ENCODE measurements at regions not wholly inside any gene's neighbourhood (a gene's known extent, or its start where the extent isn't known, plus 50 kb on each side); places are given as distances from the start of the nearest gene placed in this dataset.
"Not testable (repeated sequence)": the region's sequence is repeated elsewhere in the genome, so short reads cannot be mapped to it uniquely, and the experiment has no call there.

DNA sequence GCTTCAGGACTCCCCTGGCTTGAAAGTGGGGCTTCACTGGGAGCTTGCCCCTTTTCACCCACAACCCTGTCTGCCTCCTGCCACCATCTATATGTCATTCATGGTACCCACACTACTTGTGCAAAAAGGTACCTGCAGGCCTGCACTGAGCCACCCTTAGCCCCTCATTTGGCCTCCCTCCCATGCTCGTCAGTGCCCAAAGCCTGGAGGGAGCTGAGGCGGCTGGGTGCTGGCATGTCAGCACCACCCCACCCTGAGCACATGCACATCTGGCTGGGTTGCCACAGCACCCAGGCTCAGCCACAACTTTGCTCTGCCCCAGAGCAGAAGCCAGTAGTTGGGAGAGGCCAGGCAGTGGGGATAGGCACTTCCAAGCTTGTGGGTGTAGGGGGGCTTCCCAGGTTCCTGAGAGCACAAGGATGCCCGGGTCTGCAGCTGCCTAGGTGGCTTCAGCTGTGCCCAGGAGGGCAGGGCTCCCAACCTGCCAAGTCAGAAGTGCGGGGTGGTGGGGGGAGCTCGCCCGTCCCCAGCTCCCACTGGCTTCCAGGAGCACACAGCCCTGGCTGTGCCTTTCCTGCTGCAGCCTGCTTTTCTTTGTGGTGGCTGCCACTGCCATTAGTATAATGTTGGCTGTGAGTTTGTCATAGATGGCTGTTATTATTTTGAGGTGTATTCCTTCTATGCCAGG is 1054.6 kb upstream of the EPHA6 start:
- FAIRE-seq: no peak
- DNase-seq (ENCODE audit: low spot score in 2 of 2): no peak

- FAIRE-seq (no peak), DNase-seq (ENCODE audit: low spot score in 2 of 2) (no peak)
Observed at GRCh38 chr3:95775486-95776094, 1038.8 kb upstream of the EPHA6 start.

DNA sequence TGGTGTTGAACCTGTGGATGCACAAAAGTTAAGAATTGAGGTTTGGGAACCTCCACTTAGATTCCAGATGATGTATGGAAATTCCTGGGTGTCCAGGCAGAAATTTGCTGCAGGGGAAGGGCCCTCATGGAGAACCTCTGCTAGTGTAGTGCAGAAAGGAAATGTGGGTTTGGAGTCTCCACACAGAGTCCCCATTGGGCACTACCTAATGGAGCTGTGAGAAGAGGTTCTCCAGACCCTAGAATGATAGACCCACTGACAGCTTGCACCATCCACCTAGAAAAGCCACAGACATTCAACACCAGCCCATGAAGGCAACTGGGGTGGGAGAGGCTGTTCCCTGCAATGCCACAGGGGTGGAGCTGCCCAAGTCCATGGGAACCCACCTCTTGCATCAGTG is 1032.8 kb upstream of the EPHA6 start:
- no peak for DNase-seq (ENCODE audit: low spot score in 2 of 2)
- FAIRE-seq: no peak

- FAIRE-seq (no peak), DNase-seq (ENCODE audit: low spot score in 2 of 2) (no peak)
Observed at GRCh38 chr3:95789111-95789510, 1025.3 kb upstream of the EPHA6 start.

- DNase-seq (ENCODE audit: low spot score in 2 of 2): no peak
- FAIRE-seq: no peak
Observed at GRCh38 chr3:95797081-95797480, 1017.3 kb upstream of the EPHA6 start.

GRCh38 chr3:95798628-95799027 is 1015.8 kb upstream of the EPHA6 start:
- DNase-seq (ENCODE audit: low spot score in 2 of 2) (no peak), FAIRE-seq (no peak)

DNA sequence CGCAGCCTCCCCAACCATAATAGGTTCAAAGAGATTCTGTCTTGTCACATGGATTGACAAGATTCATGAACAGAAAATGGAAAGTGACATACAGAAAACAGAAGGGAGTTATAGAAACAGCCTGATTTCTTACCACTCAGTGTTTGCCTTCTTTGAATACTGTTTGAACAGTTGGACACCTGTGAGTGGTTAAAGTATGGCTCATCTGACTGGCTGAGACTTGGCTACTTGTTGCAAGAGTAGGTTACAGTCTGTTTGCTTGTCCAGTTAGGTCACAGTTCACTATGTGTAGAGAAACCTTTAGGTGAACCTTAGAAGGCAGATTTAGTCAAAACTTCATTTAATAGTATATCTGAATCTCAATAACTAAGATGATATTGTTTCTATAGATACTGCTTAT is 1003.9 kb upstream of the EPHA6 start:
- no peak for FAIRE-seq
- DNase-seq (ENCODE audit: low spot score in 2 of 2): no peak

GRCh38 chr3:95813244-95813643 is 1001.1 kb upstream of the EPHA6 start:
- no peak for DNase-seq (ENCODE audit: low spot score in 2 of 2)
- FAIRE-seq: no peak

DNA sequence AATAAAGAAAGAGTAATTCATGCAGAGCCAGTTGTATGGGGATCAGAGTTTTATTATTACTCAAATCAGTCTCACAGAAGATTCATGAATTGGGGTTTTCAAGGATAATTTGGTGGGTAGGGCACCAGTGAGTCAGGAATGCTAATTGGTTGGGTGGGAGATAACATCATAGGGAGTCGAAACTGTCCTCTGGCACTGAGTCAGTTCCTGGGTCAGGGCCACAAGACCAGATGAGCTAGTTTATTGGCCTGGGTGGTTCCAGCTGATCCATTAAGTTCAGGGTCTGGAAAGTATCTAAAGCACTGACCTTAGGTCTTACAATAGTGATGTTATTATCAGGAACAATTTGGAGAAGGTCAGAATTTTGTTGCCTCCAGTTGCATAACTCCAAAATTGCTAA is 998.6 kb upstream of the EPHA6 start:
- FAIRE-seq (no peak), DNase-seq (ENCODE audit: low spot score in 2 of 2) (no peak)

DNA sequence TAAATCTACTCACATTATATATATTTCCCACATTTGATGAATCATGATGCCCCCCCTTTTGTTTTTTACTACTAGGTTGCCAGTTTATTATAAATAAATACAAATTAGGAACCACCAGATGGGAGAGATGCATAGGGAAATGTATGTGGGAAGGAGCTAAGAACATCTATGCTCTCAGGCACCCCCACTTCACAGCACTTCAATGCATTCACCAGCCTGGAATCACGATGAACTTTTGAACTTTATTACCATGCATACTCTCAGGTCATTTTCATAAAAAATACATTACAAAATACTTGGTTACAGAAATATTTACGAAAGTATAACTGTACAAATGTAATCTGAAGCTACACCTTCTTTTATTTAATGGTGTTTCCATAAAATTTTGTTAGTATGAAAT is 988.0 kb upstream of the EPHA6 start:
- no peak for DNase-seq (ENCODE audit: low spot score in 2 of 2)
- no peak for FAIRE-seq

- DNase-seq (ENCODE audit: low spot score in 2 of 2) (no peak), FAIRE-seq (no peak)
Observed at GRCh38 chr3:95832146-95832545, 982.2 kb upstream of the EPHA6 start.

GRCh38 chr3:95860628-95861027 is 953.8 kb upstream of the EPHA6 start:
- not testable (repeated sequence) for FAIRE-seq; DNase-seq (ENCODE audit: low spot score in 2 of 2)

- no peak for FAIRE-seq
Observed at GRCh38 chr3:95883801-95884200, 930.6 kb upstream of the EPHA6 start.

DNA sequence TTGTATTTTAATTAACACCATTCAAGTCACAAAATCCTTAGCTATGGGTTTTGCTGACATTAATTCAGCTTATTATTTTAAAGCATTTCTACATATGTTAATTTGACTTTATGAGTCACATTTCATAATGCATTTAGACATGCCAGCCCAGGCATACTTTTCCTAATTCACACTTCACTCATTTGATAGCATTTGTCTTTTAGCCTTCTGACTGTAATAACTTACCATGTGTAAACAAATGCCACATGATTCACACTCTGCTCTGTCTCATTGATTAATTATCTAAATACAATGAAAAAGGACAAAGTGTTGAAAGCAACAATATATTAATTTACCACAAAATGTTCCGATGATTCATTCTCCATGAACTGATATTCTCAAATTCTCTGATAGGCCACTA is 927.8 kb upstream of the EPHA6 start:
- FAIRE-seq: no peak
- no peak for DNase-seq (ENCODE audit: low spot score in 2 of 2)

More at GRCh38 chr3:95883801-95884200, 930.6 kb upstream of the EPHA6 start:
- no peak for DNase-seq (ENCODE audit: low spot score in 2 of 2)

- FAIRE-seq (no peak), DNase-seq (ENCODE audit: low spot score in 2 of 2) (no peak)
Observed at GRCh38 chr3:95887114-95887513, 927.3 kb upstream of the EPHA6 start.

DNA sequence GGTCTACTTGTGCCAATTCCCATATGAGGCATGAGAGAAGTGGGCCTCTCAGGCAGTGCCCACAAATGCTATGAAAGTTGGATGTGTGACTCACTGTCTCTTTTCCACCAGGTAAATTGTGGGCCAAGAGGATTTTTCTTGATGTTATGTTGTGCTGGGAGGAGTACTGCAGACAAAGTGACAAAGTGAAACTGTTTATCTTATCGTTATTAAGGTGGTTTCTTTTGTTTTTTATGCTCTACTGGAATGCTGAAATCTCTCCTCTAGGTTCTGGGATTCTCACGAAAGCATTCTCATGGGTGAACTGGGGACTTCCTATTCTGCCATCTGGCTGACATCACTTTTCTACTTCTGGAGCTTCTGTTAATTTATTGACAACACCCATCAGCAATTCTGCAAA is 919.6 kb upstream of the EPHA6 start:
- FAIRE-seq (no peak), DNase-seq (ENCODE audit: low spot score in 2 of 2) (no peak)

DNA sequence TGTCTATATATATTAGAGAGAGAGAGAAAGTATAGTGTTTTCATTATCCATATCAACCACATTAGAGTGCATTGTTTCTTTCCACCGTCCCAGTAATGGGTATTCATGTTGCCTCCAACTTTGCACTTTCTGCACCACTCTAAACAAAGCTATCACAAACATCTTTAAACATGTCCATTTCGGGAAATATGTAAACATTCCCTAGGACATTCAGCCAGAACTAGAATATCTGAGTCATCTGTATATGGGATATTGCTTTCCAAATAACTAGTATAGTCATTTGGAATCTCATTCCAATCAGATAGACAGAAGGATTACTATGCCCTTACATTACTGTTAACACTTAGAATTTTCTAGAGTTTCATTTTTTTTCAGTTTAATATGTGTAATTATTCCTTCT is 914.9 kb upstream of the EPHA6 start:
- FAIRE-seq: no peak
- no peak for DNase-seq (ENCODE audit: low spot score in 2 of 2)

- DNase-seq (ENCODE audit: low spot score in 2 of 2) (no peak), FAIRE-seq (no peak)
Observed at GRCh38 chr3:95899911-95900310, 914.5 kb upstream of the EPHA6 start.

DNA sequence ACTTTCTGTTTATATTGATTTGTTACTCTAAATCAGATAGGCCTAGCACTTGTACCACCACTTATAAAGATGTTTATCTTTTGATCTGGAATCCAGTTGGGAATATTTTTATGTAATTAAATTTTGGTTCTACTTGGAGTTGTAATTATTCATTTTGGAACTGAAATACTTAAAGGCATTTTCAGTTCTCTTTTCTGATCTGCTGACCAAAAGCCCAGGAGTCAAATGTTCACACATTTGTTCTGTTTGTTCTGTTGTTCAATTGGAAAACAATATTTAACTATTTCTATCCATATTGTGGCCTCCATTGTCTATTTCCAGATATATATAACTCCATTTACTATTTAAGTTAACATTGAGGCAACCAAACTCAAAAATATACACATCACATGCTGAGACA is 912.4 kb upstream of the EPHA6 start:
- FAIRE-seq: no peak
- no peak for DNase-seq (ENCODE audit: low spot score in 2 of 2)

DNA sequence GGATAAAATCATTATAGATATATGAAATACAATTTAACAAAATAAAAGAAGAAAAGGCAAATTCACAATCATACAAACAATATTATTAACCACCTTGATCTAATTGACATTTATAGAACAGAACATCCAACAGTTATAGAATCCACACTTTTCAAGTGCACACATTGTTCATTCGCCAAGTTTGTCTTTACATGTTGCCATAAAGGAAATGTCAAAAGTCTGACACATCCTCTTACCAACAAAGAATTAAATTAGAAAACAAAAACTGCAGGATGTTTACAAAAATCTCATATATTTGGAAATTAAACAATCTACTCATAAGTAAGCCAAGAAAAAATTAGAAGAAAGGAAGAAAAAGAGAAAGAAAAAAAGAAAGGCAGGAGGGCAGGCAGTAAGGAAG is 909.2 kb upstream of the EPHA6 start:
- FAIRE-seq (no peak), DNase-seq (ENCODE audit: low spot score in 2 of 2) (no peak)

DNA sequence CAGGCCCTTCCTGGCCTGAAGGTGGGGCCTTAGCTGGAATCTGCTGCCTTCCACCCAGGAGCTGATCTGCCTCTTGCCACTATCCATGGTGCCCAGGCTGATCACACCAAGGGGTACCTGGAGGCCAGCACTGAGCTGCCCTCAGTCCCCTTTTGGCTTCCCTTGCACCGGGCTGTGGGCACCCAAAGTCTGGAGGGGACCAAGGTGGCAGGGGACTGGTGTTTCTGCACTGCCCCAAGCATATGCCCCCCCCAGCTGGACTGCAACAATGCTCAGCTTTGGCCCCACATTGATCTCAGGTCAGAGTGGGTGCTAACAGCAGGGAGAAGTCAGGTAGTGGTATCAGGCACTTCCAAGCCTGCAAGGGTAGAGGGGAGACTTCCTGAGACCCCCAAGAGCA is 902.6 kb upstream of the EPHA6 start:
- FAIRE-seq (no peak), DNase-seq (ENCODE audit: low spot score in 2 of 2) (no peak)

- FAIRE-seq (no peak), DNase-seq (ENCODE audit: low spot score in 2 of 2) (no peak)
Observed at GRCh38 chr3:95923496-95924210, 890.7 kb upstream of the EPHA6 start.

Data from frontal cortex (tissue), 3 donors.